Uterus (tissue), 3 donors: ENCODE measurements at regions not wholly inside any gene's neighbourhood (a gene's known extent, or its start where the extent isn't known, plus 50 kb on each side); places are given as distances from the start of the nearest gene placed in this dataset.

ENCODE experiments used
- DNase-seq, 2 donors: peaks; one replicate each; pipeline ENCODE4 v3.0.0-alpha.2; 2019 to 2020
- H3K27ac ChIP-seq, 2 donors: fragments of 200-600 bp; sonication (generic); 1 replicate in 1 of 2; 2 replicates in 1 of 2; pipeline ENCODE4 v1.5.1; 2016 to 2018
- H3K27me3 ChIP-seq, 2 donors: fragments of 200-600 bp; sonication (generic); one replicate each; pipeline ENCODE4 v1.5.1; 2018 to 2019; ENCODE audit warnings: control low read depth in 1 of 2
- H3K36me3 ChIP-seq, 2 donors: fragments of 200-600 bp; sonication (generic); one replicate each; pipeline ENCODE4 v1.5.1; 2019; ENCODE audit warnings: control low read depth in 1 of 2
- H3K4me1 ChIP-seq, 2 donors: fragments of 200-600 bp; sonication (generic); one replicate each; pipeline ENCODE4 v1.5.1; 2018 to 2019; ENCODE audit warnings: control low read depth in 1 of 2
- H3K4me3 ChIP-seq, 2 donors: fragments of 200-600 bp; sonication (generic); 1 replicate in 1 of 2; 2 replicates in 1 of 2; pipeline ENCODE4 v1.5.1; 2018 to 2019; ENCODE audit warnings: mild to moderate bottlenecking in 1 of 2
- H3K9me3 ChIP-seq, 2 donors: fragments of 200-600 bp; sonication (generic); one replicate each; pipeline ENCODE4 v1.5.1; 2019; ENCODE audit warnings: control low read depth in 1 of 2
- CTCF ChIP-seq, 4 experiments: fragments of 200-600 bp in 2 of 4; fragments of 450-650 bp in 2 of 4; sonication (generic) in 2 of 4; IDR thresholded peaks; one replicate each; pipeline ENCODE4 v1.5.1; 2016 to 2019; ENCODE audit warnings: antibody characterized with exemption in 4 of 4, mild to moderate bottlenecking in 2 of 4, moderate library complexity in 1 of 4
- POLR2A ChIP-seq, 2 donors: fragments of 450-650 bp; IDR thresholded peaks; one replicate each; pipeline ENCODE4 v1.6.1; 2016; ENCODE audit warnings: antibody characterized with exemption in 2 of 2, mild to moderate bottlenecking in 1 of 2, moderate library complexity in 1 of 2
- intact Hi-C: fragments of 100-400 bp; cut with DNase I; formaldehyde crosslinking; loops from one replicate; pipeline ENCODE4 v1.15.1; 2023; ENCODE audit warnings: low total_unique reads
- donor health status: DM: yes; HTN: yes; CAD: no.

- Histone ChIP-seq H3K4me3 (no peak overlapping the region), H3K4me1 (no peaks in the 10 kb centered on the region), H3K27ac (no peak overlapping the region), H3K9me3 (no peaks in the 10 kb centered on the region), H3K36me3 (no peaks in the 10 kb centered on the region), H3K27me3 (no peaks in the 10 kb centered on the region)
- intact Hi-C loops = no loop called here
- DNase-seq = no peak
- TF ChIP-seq CTCF (IDR thresholded peaks at IDR 0.05) = no peak
- no peak for TF ChIP-seq POLR2A (IDR thresholded peaks at IDR 0.05)
These were observed 135.1 kb upstream of the RAB4A start for GRCh38 chr1:229135773-229136172.

GRCh38 chr1:229136822-229137221, 134.1 kb upstream of the RAB4A start:
- no peaks in the 10 kb centered on the region for H3K36me3 ChIP-seq
- TF ChIP-seq POLR2A (IDR thresholded peaks at IDR 0.05) (no peak), CTCF (IDR thresholded peaks at IDR 0.05) (no peak)
- H3K9me3 ChIP-seq = no peaks in the 10 kb centered on the region
- H3K4me1 ChIP-seq = no peaks in the 10 kb centered on the region
- H3K27ac ChIP-seq = no peak overlapping the region
- no peak for DNase-seq
- no peak overlapping the region for H3K4me3 ChIP-seq
- H3K27me3 ChIP-seq = no peaks in the 10 kb centered on the region
- intact Hi-C loops = no loop called here

DNA sequence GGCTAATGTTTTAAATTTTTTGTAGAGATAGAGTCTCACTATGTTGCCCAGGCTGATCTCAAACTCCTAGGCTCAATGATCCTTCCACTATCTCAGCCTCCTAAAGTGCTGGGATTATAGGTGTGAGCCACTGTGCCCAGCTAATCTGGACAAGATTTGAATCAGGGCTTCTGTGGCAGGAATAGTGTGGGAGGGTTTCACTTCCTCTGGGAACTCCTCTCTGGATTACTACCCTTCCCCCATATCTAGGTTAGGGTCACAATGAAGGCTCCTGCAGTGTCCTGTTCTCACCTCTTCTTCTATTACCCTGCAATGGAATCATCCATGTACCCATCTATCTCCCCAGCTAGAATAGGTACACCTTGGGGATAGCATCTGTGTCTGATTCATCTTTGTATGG, 133.6 kb upstream of the RAB4A start:
- intact Hi-C loops = no loop called here

DNA sequence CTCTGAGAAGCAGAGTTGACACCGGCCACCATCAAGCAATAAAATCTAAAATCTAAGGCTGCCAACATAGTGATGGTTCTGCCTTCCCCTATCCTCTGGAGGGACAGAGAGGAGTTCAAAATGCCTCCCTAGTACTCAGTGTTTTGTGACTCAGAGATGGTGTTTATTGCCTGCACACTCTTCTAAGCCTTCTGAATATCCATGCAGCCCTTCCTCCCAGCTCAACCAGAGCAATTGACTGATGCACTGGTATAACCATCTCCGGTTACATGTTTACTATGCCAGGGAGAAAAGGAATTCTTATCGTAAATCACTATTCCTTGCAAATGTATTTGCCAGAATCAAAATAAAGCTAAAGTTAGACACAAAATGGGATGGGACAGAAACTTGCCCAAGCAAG, 132.9 kb upstream of the RAB4A start:
- TF ChIP-seq CTCF (IDR thresholded peaks at IDR 0.05) = no peak
- TF ChIP-seq POLR2A (IDR thresholded peaks at IDR 0.05) = no peak
- Histone ChIP-seq H3K36me3 (no peaks in the 10 kb centered on the region), H3K27ac (no peak overlapping the region), H3K9me3 (no peaks in the 10 kb centered on the region), H3K4me1 (no peaks in the 10 kb centered on the region), H3K27me3 (no peaks in the 10 kb centered on the region), H3K4me3 (no peak overlapping the region)
- no peak for DNase-seq
- intact Hi-C loops = no loop called here

More for the DNA sequence above, 133.6 kb upstream of the RAB4A start:
- Histone ChIP-seq H3K9me3 (no peaks in the 10 kb centered on the region), H3K4me3 (no peak overlapping the region), H3K27ac (no peak overlapping the region), H3K4me1 (no peaks in the 10 kb centered on the region), H3K36me3 (no peaks in the 10 kb centered on the region), H3K27me3 (no peaks in the 10 kb centered on the region)
- TF ChIP-seq POLR2A (IDR thresholded peaks at IDR 0.05) = no peak
- TF ChIP-seq CTCF (IDR thresholded peaks at IDR 0.05) = no peak
- DNase-seq = no peak

- no peak overlapping the region for H3K4me3 ChIP-seq
- H3K9me3 ChIP-seq = no peaks in the 10 kb centered on the region
- H3K27me3 ChIP-seq = no peaks in the 10 kb centered on the region
- no peak overlapping the region for H3K27ac ChIP-seq
- TF ChIP-seq CTCF (IDR thresholded peaks at IDR 0.05) = no peak
- no peak for DNase-seq
- intact Hi-C loops = no loop called here
- no peaks in the 10 kb centered on the region for H3K36me3 ChIP-seq
- H3K4me1 ChIP-seq = no peaks in the 10 kb centered on the region
These were observed 131.4 kb upstream of the RAB4A start for GRCh38 chr1:229139331-229140118.
